Panc1 (cell line): ENCODE measurements at regions not wholly inside any gene's neighbourhood (a gene's known extent, or its start where the extent isn't known, plus 50 kb on each side); places are given as distances from the start of the nearest gene placed in this dataset.

Source experiments
- CTCF ChIP-seq: fragments of 450-650 bp; IDR thresholded peaks from 2 replicates; pipeline ENCODE4 v1.5.1; 2017; ENCODE audit warnings: mild to moderate bottlenecking
- POLR2AphosphoS5 ChIP-seq: IDR thresholded peaks from 2 replicates; pipeline ENCODE4 v1.6.1; 2012; ENCODE audit warnings: mild to moderate bottlenecking, low read depth, low read length, moderate library complexity
- REST ChIP-seq, 2 experiments: IDR thresholded peaks; 2 replicates each; pipeline ENCODE4 v1.6.1; 2011 to 2012; ENCODE audit warnings: low read depth in 2 of 2, control low read depth in 1 of 2, low read length in 1 of 2, mild to moderate bottlenecking in 1 of 2, moderate library complexity in 1 of 2; ENCODE audit not compliant: insufficient read depth in 1 of 2
- SIN3A ChIP-seq: IDR thresholded peaks from 2 replicates; pipeline ENCODE4 v1.6.1; 2012; ENCODE audit warnings: low read depth, mild to moderate bottlenecking, low read length, moderate library complexity, borderline replicate concordance; ENCODE audit not compliant: insufficient read depth

- TF ChIP-seq CTCF (no peak), POLR2AphosphoS5 (no peak), REST (IDR thresholded peaks at IDR 0.05; ENCODE audit: insufficient read depth in 1 of 2, low read depth in 2 of 2, low read length in 1 of 2) (no peak), SIN3A (no peak)
Measured at GRCh38 chr7:94270772-94271171, 123.9 kb upstream of the COL1A2 start.
